Motor neuron (in vitro differentiated cells): ENCODE measurements at regions not wholly inside any gene's neighbourhood (a gene's known extent, or its start where the extent isn't known, plus 50 kb on each side); places are given as distances from the start of the nearest gene placed in this dataset.
"Not testable (repeated sequence)": the region's sequence is repeated elsewhere in the genome, so short reads cannot be mapped to it uniquely, and the experiment has no call there.

ENCODE experiments used
- ATAC-seq, 8 experiments: fragments of 200-7000 bp; cut with Tn5 transposase; replicated peaks in 6 of 8; 2 replicates each; pipeline ENCODE4 v1.8.0; 2021; ENCODE audit warnings: mild to moderate bottlenecking in 8 of 8, moderate library complexity in 8 of 8
- H3K27ac ChIP-seq, 2 donors: fragments of 250-450 bp; sonication (Bioruptor Pico); 2 replicates each; pipeline ENCODE4 v1.9.0; 2021; ENCODE audit warnings: antibody characterized with exemption in 2 of 2, mild to moderate bottlenecking in 2 of 2, moderate library complexity in 1 of 2
- H3K4me1 ChIP-seq, 2 donors: fragments of 250-450 bp; sonication (Bioruptor Pico); replicated peaks in 1 of 2; 2 replicates each; pipeline ENCODE4 v1.6.1; 2021; ENCODE audit warnings: antibody characterized with exemption in 2 of 2, mild to moderate bottlenecking in 2 of 2, moderate library complexity in 1 of 2
- H3K4me3 ChIP-seq, 5 donors: fragments of 250-450 bp; sonication (Bioruptor Pico); 2 replicates each; pipeline ENCODE4 v1.9.0; 2021; ENCODE audit warnings: antibody characterized with exemption in 5 of 5, mild to moderate bottlenecking in 5 of 5, moderate library complexity in 4 of 5
- WGBS, 10 experiments: fragments of 450-650 bp; shearing (Covaris generic); methylation state at CpG; one replicate each; pipeline ENCODE4 v1.0.0; 2022; 5-methylcytosine and 5-hydroxymethylcytosine counted together
- in situ Hi-C, 9 experiments: fragments of 400-800 bp; cut with MboI; loops; one replicate each; pipeline ENCODE4 v1.15.0; 2021; ENCODE audit warnings: low sequenced_read_pairs in 9 of 9, low pct_unique_long_range_greater_than_20kb in 2 of 9; ENCODE audit not compliant: unreplicated experiment in 9 of 9

DNA sequence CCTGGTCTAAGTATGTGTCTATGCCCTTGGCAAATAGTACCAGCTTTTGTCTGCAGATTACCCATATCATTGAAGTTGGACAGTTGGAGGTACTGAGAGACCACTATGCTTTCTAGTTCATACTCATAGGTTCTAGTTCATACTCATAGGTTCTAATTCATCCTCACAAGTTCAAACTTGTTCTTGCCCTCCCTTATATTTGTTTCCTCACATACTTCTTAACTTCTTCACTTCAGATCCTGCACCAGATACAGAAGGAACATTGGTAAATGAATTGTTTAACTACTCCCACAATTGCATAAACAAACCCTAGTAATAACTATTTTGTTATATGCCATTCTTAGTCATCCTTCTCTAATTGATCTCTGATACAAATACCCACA lies 172.2 kb downstream of the SLITRK1 start:
- in situ Hi-C loops = no loop called here
- no peak for ATAC-seq
- no peak overlapping the region for H3K27ac ChIP-seq
- no peaks in the 10 kb centered on the region for H3K4me1 ChIP-seq
- no peak overlapping the region for H3K4me3 ChIP-seq

DNA sequence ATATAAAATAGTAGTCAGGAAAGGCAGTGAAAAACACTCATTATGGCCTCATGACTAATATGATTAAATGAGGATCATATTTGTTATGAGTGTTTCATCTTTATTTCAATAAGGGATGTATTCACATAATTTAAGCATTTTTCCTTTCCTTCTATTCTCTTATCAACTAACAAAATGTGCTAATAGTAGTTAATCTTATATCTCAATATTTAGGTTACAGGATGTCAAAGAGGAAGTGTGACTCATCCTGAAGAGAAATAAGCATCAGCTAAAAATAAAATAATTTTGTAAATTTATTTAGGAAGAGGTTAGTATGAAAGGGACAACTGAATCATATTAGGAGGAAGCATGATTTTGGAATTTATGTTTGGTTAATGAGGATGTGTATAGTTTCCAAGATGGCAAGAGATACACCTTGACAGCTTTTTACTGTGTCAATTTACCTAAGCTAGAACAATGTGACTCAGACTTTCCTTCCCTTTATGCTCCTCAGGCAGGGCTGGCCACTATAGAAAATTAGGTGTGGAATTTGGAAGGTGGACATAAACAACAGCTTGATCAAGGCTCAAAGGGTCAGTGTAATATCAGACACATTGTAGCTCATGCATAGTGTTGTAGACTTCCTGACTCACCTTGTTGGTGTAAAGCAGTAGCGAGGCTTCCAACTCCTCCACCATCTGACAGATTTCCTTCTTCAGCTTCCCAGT lies 172.7 kb downstream of the SLITRK1 start:
- no peak overlapping the region for H3K4me3 ChIP-seq
- WGBS, 10 experiments = 29 to 100% (median 100%) methylated on average over 1 of the region's 1 CpG; no CpG with 5 or more reads in 3 of the 10 experiments
- H3K27ac ChIP-seq = no peak overlapping the region
- ATAC-seq = no peak
- in situ Hi-C loops = no loop called here
- no peaks in the 10 kb centered on the region for H3K4me1 ChIP-seq

DNA sequence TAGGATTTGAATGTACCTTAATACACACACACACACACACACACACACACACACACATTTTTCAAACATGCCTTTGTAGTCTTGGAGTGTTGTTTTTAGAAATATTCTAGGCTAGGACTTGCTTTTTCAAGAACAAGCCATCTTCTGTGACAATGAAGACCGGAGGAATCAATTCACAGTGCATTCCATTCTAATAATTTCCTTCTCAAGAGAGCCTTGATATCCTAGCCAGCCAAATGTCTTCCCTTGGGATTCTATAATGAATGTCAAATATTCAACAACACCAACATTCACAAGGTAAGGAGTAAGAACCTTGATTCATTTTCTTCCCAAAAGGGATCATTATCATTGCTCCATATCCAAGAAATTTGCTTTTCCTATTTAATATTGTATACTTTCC lies 180.3 kb downstream of the SLITRK1 start:
- WGBS, 10 experiments = 0 to 92% (median 72%) methylated on average over 1 of the region's 1 CpG; no CpG with 5 or more reads in 6 of the 10 experiments
- in situ Hi-C loops = no loop called here

DNA sequence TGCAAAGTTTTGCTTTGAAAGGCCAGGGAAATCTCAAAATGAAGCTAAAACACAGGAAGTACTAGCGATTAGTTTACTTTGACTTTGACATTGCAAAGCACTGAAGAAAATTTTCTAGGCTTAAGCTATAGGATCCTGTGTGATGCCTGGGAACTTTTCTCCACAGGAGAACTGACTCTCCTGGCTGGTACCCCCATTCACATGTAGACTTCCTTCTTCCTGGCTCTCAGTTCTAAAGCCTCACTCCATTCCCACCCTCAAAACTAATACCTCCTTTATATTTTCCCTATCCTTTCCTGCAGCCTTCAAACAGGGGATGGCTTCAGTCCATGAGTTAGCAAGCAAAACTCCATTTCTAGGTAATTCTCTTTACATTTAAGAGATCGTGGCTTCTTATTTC lies 189.5 kb downstream of the SLITRK1 start:
- no peaks in the 10 kb centered on the region for H3K4me1 ChIP-seq
- no peak for ATAC-seq
- no peak overlapping the region for H3K4me3 ChIP-seq
- in situ Hi-C loops = no loop called here
- WGBS, 10 experiments = 0 to 100% (median 64%) methylated on average over 1 to 2 of the region's 2 CpGs
- H3K27ac ChIP-seq = no peak overlapping the region

More for the DNA sequence above, 180.3 kb downstream of the SLITRK1 start:
- Histone ChIP-seq H3K27ac (no peak overlapping the region), H3K4me3 (no peak overlapping the region), H3K4me1 (no peaks in the 10 kb centered on the region)
- ATAC-seq = no peak

DNA sequence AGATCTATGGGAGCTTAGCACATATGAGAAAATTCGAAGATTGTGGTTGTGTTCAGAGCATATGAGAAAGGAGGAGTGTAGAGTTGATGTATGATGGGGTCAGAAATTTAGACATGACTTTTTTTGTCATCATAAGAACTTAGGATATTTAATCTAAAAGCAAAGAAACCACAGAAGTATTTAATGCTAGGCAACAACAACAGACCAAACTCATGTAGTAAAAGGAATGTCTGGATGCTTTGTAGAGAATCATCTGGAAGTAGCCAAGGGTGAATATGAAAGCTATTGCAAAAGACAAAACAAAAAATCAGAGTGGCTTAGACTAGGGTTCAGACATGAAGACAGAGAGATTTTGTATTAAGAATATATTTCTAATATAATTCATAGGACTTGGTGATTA lies 190.3 kb downstream of the SLITRK1 start:
- ATAC-seq = no peak
- Histone ChIP-seq H3K27ac (no peak overlapping the region), H3K4me3 (no peak overlapping the region), H3K4me1 (no peaks in the 10 kb centered on the region)
- WGBS, 10 experiments = 0 to 86% (median 71%) methylated on average over 1 of the region's 1 CpG
- in situ Hi-C loops = no loop called here

DNA sequence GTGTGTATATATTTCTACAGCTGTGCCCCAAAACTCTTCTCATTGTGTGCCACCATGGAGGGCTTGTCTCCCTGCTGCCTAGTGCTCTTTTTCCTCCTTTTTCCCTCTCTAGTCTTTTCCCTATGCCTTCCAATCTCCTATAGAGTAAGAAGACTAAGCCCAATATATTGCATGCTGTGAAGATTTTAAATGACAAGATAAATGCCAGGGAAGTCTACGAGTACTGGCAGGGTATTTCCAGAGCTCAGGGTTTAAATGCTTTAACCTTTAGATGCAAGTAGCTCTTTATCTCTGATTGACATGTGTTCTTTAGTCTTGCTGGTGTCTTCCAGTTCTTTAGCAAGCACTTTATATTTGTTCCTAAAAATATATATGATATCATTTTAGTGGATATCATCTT lies 200.7 kb downstream of the SLITRK1 start:
- no peak overlapping the region for H3K4me3 ChIP-seq
- 0 to 92% (median 60%) methylated on average over 1 of the region's 1 CpG; no CpG with 5 or more reads in 3 of the 10 experiments for WGBS, 10 experiments
- in situ Hi-C loops = no loop called here
- ATAC-seq = no peak
- no peak overlapping the region for H3K27ac ChIP-seq
- H3K4me1 ChIP-seq = no peaks in the 10 kb centered on the region

DNA sequence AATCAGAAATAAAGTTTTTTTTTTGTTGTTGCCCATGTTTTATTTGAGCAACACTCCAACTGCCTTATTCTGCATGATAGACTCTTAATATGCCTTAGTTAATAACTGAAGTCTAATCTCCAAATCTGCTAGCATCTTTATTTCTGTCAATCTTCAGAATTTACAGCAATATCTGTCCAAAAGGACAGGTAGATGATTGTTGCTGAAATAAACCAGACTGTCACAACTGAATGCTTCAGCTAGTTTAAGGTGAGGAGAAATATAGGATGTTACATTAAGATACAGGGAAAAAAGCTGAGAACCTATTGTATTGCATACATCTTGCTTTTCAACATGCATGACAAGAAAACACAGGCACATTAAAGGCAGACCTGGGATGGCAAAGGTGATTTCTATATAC lies 204.3 kb downstream of the SLITRK1 start:
- no peaks in the 10 kb centered on the region for H3K4me1 ChIP-seq
- no peak for ATAC-seq
- no peak overlapping the region for H3K4me3 ChIP-seq
- in situ Hi-C loops = no loop called here
- H3K27ac ChIP-seq = no peak overlapping the region

DNA sequence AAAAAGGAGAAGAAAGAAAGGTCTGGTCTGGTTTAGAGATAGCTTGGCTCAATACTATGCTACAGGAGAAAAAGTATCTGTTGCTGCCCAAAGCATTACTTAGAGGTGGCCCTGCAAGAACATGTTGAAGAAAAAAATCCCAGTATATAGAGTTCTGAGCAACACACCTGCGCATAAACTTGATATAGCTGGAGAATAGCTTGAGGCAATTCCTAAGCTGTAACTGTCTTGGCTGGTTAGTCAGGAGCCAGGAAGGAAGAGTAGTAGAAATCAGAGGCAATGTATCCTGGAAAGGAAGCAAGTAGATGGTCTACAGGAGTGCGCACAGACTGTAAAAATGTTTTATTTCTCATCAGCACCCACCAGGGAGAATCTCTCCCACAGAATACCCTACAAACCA lies 209.7 kb downstream of the SLITRK1 start:
- in situ Hi-C loops = no loop called here
- 33 to 100% (median 100%) methylated on average over 1 to 2 of the region's 2 CpGs; no CpG with 5 or more reads in 3 of the 10 experiments for WGBS, 10 experiments
- Histone ChIP-seq H3K4me3 (no peak overlapping the region), H3K27ac (no peak overlapping the region), H3K4me1 (no peaks in the 10 kb centered on the region)
- ATAC-seq = peak in 2 of 8 experiments; percentile 54 to 65

DNA sequence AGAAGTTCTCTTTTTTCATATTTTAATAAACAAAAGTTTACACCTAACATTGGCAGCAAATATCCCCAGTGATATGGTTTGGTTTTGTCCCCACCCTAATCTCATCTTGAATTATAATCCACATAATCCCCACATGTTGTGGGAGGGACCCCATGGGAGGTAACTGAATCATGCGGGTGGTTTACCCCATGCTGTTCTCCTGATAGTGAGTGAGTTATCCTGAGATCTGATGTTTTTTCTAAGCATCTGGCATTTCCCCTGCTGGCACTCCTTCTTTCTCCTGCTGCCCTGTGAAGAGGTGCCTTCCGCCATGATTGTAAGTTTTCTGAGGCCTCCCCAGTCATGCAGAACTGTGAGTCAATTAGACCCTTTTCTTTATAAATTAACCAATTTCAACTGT lies 214.7 kb downstream of the SLITRK1 start:
- in situ Hi-C loops = no loop called here
- Histone ChIP-seq H3K4me3 (no peak overlapping the region), H3K4me1 (no peaks in the 10 kb centered on the region), H3K27ac (no peak overlapping the region)
- no peak for ATAC-seq
- WGBS, 10 experiments = 83 to 100% (median 100%) methylated on average over 1 to 2 of the region's 2 CpGs; no CpG with 5 or more reads in 3 of the 10 experiments

DNA sequence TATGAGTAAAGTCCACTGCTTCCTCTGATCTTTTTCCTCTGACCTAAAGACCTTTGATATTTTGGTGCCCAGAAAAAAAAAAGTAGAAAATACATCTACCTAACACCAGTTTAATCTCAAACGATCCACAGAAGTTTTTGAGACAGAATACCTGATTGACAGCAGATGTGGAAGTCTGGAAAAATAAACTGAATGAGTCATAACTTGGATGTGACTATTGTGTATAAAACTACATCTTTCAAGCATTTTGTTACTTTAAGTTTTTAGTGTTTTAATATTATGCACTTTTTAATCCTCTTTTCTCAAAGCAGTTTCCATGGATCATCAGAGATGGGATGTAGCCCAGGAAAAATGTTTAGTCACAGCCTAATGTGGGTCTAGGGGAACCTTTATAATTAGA lies 216.1 kb downstream of the SLITRK1 start:
- H3K4me1 ChIP-seq = no peaks in the 10 kb centered on the region
- H3K4me3 ChIP-seq = no peak overlapping the region
- H3K27ac ChIP-seq = no peak overlapping the region
- no peak for ATAC-seq
- in situ Hi-C loops = no loop called here
- 0 to 100% (median 11%) methylated on average over 1 of the region's 1 CpG; no CpG with 5 or more reads in 3 of the 10 experiments for WGBS, 10 experiments

DNA sequence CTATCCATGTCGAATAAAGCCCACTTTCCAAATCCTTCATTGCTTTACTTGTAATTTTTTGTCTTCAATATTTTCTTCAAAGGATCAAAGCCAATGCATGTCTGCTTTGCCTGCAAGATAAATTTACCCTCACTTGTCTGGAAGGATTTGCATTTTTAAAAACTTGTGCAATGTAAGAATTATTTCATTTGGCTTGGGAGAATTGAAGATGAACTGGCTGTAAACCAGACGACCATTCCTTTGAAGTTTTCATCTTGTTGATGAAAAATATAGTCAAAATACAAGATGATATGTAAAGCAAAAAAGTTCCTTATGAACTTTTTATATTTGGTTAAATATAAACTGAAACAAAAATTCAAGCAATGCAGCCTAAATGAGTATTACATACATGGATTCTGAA lies 225.0 kb downstream of the SLITRK1 start:
- H3K27ac ChIP-seq = no peak overlapping the region
- no peak for ATAC-seq
- no peak overlapping the region for H3K4me3 ChIP-seq
- 0 to 74% (median 52%) methylated on average over 1 to 2 of the region's 2 CpGs for WGBS, 10 experiments
- no peaks in the 10 kb centered on the region for H3K4me1 ChIP-seq
- in situ Hi-C loops = no loop called here

DNA sequence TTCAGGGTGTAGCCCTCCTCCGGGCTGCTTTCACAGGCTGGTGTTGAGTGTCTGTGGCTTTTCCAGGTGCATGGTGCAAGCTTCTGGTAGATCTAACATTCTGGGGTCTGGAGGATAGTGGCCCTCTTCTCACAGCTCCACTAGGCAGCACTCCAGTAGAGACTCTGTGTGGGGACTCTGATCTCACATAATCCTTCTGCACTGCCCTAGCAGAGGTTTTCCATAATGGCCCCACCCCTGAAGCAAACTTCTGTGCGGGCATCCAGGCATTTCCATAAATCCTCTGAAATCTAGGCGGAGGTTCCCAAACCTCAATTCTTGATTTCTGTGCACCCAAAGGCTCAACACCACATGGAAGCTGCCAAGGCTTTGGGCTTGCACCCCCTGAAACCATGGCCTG lies 239.7 kb downstream of the SLITRK1 start:
- in situ Hi-C loops, H3K27ac ChIP-seq, H3K4me1 ChIP-seq, H3K4me3 ChIP-seq: not testable (repeated sequence)
- ATAC-seq = peak in 2 of 8 experiments; percentile 86 to 94
- 0 to 80% (median 75%) methylated on average over 1 to 3 of the region's 3 CpGs; no CpG with 5 or more reads in 5 of the 10 experiments for WGBS, 10 experiments

DNA sequence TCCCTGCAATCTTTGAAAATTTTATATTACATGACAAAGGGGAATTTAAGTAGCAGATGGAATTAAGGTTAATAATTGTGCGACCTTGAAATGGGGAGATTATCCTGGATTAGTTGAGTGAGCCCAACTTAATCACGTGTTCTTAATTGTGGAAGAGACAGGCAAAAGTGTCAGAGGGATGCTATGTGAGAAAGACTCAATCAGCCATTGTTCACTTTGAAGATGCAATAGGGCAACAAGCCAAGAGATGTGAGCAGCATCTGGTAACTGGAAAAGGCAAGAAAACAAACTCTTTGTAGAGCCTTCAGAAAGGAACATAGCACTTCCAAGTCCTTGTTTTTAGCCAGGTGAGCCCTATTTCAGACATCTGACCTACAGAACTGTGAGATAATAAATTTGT lies 247.7 kb downstream of the SLITRK1 start:
- ATAC-seq = no peak
- Histone ChIP-seq H3K4me1 (no peaks in the 10 kb centered on the region), H3K27ac (no peak overlapping the region), H3K4me3 (no peak overlapping the region)
- 0 to 100% (median 80%) methylated on average over 1 to 2 of the region's 2 CpGs; no CpG with 5 or more reads in 1 of the 10 experiments for WGBS, 10 experiments
- in situ Hi-C loops = no loop called here

DNA sequence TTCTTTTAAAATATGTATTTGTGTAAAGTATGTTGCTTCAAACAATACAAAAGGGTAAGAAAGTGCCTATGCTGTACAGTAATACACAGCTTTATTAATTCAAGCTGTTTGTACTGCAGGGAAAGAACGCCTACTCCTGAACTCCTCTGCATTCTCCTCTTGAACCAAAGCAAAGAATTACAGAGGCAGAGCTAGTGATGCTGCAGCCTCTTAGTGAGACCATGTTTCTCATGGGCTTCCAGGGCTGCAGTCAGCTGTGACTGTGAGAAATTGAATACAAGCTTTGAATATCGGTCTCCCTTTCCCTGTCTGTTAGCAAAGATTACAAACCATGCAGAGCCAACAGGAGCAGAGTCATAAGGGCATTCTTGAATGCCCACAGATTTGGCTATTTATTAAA lies 248.5 kb downstream of the SLITRK1 start:
- Histone ChIP-seq H3K4me1 (no peaks in the 10 kb centered on the region), H3K27ac (no peak overlapping the region), H3K4me3 (no peak overlapping the region)
- in situ Hi-C loops = no loop called here
- no peak for ATAC-seq
- WGBS, 10 experiments = 0 to 92% (median 69%) methylated on average over 2 of the region's 2 CpGs; no CpG with 5 or more reads in 4 of the 10 experiments
